ENCODE measurements at regions not wholly inside any gene's neighbourhood (a gene's known extent, or its start where the extent isn't known, plus 50 kb on each side); places are given as distances from the start of the nearest gene placed in this dataset.

GRCh38 chr2:150403457-150403856 lies 84.0 kb downstream of the RND3 start:
- intact Hi-C loops (cut with micrococcal nuclease), result no loop called here
- no peaks in the 10 kb centered on the region for H3K27me3 Mint-ChIP-seq
- H3K9me3 ChIP-seq (ENCODE audit: control insufficient read depth in 2 of 3, low read length in 3 of 3), result no peaks in the 10 kb centered on the region
- ChIA-PET CTCF (no interaction called here), POLR2A (no interaction called here)
- no peaks in the 10 kb centered on the region for H3K4me1 ChIP-seq (ENCODE audit: control insufficient read depth in 2 of 2, insufficient read depth in 2 of 2, low read length in 2 of 2)
- no peak overlapping the region for H3K27ac ChIP-seq (ENCODE audit: low read depth, low read length)
- no peaks in the 10 kb centered on the region for H3K36me3 ChIP-seq (ENCODE audit: control insufficient read depth in 2 of 3, insufficient read depth in 3 of 3, low read length in 3 of 3)
- H3K27me3 ChIP-seq (ENCODE audit: control insufficient read depth in 2 of 2, insufficient read depth in 2 of 2, low read length in 2 of 2), result no peaks in the 10 kb centered on the region
- no peaks in the 10 kb centered on the region for H3K36me3 Mint-ChIP-seq
- no peak overlapping the region for H3K4me3 ChIP-seq (ENCODE audit: low read length)
- ATAC-seq, result no peak
- H3K4me3 Mint-ChIP-seq, result no peak overlapping the region
- DNase-seq, result no peak
- H3K27ac Mint-ChIP-seq, result no peak overlapping the region
- H3K9me3 Mint-ChIP-seq, result peaks cover 0 to 5% (median 3%) of the 10 kb centered on the region in 11 donors
- H3K4me1 Mint-ChIP-seq, result no peaks in the 10 kb centered on the region

- CTCF ChIA-PET, result no interaction called here
- Mint-ChIP-seq H3K4me1 (no peaks in the 10 kb centered on the region), H3K9me3 (peaks cover 0 to 5% (median 2%) of the 10 kb centered on the region in 11 donors), H3K27me3 (no peaks in the 10 kb centered on the region), H3K27ac (no peak overlapping the region), H3K36me3 (no peaks in the 10 kb centered on the region), H3K4me3 (no peak overlapping the region)
- DNase-seq (no peak), ATAC-seq (no peak)
- no peak overlapping the region for H3K4me3 ChIP-seq (ENCODE audit: low read length)
- POLR2A ChIA-PET, result no interaction called here
- no peaks in the 10 kb centered on the region for H3K36me3 ChIP-seq (ENCODE audit: control insufficient read depth in 2 of 3, insufficient read depth in 3 of 3, low read length in 3 of 3)
- H3K27me3 ChIP-seq (ENCODE audit: control insufficient read depth in 2 of 2, insufficient read depth in 2 of 2, low read length in 2 of 2), result no peaks in the 10 kb centered on the region
- intact Hi-C loops (cut with micrococcal nuclease), result no loop called here
- no peak overlapping the region for H3K27ac ChIP-seq (ENCODE audit: low read depth, low read length)
- no peaks in the 10 kb centered on the region for H3K9me3 ChIP-seq (ENCODE audit: control insufficient read depth in 2 of 3, low read length in 3 of 3)
- no peaks in the 10 kb centered on the region for H3K4me1 ChIP-seq (ENCODE audit: control insufficient read depth in 2 of 2, insufficient read depth in 2 of 2, low read length in 2 of 2)
Measured at GRCh38 chr2:150402953-150403352, 84.5 kb downstream of the RND3 start.

GRCh38 chr2:150400849-150401248 lies 86.6 kb downstream of the RND3 start:
- ChIA-PET CTCF (no interaction called here), POLR2A (no interaction called here)
- no peak overlapping the region for H3K27ac ChIP-seq (ENCODE audit: low read depth, low read length)
- no peaks in the 10 kb centered on the region for H3K9me3 ChIP-seq (ENCODE audit: control insufficient read depth in 2 of 3, low read length in 3 of 3)
- H3K4me3 ChIP-seq (ENCODE audit: low read length), result no peak overlapping the region
- intact Hi-C loops (cut with micrococcal nuclease), result no loop called here
- H3K27ac Mint-ChIP-seq, result no peak overlapping the region
- no peaks in the 10 kb centered on the region for H3K36me3 ChIP-seq (ENCODE audit: control insufficient read depth in 2 of 3, insufficient read depth in 3 of 3, low read length in 3 of 3)
- H3K4me3 Mint-ChIP-seq, result no peak overlapping the region
- H3K27me3 ChIP-seq (ENCODE audit: control insufficient read depth in 2 of 2, insufficient read depth in 2 of 2, low read length in 2 of 2), result no peaks in the 10 kb centered on the region
- no peaks in the 10 kb centered on the region for H3K27me3 Mint-ChIP-seq
- H3K4me1 Mint-ChIP-seq, result no peaks in the 10 kb centered on the region
- H3K36me3 Mint-ChIP-seq, result no peaks in the 10 kb centered on the region
- H3K4me1 ChIP-seq (ENCODE audit: control insufficient read depth in 2 of 2, insufficient read depth in 2 of 2, low read length in 2 of 2), result no peaks in the 10 kb centered on the region
- DNase-seq, result no peak
- H3K9me3 Mint-ChIP-seq, result peaks cover 0 to 5% (median 2%) of the 10 kb centered on the region in 11 donors
- ATAC-seq, result no peak

- ChIA-PET CTCF (no interaction called here), POLR2A (no interaction called here)
- H3K27me3 ChIP-seq (ENCODE audit: control insufficient read depth in 2 of 2, insufficient read depth in 2 of 2, low read length in 2 of 2), result no peaks in the 10 kb centered on the region
- no peaks in the 10 kb centered on the region for H3K36me3 ChIP-seq (ENCODE audit: control insufficient read depth in 2 of 3, insufficient read depth in 3 of 3, low read length in 3 of 3)
- H3K9me3 ChIP-seq (ENCODE audit: control insufficient read depth in 2 of 3, low read length in 3 of 3), result peaks cover 0 to 6% (median 0%) of the 10 kb centered on the region in 3 experiments
- no peak overlapping the region for H3K4me3 ChIP-seq (ENCODE audit: low read length)
- no peaks in the 10 kb centered on the region for H3K4me1 Mint-ChIP-seq
- H3K36me3 Mint-ChIP-seq, result no peaks in the 10 kb centered on the region
- H3K27me3 Mint-ChIP-seq, result no peaks in the 10 kb centered on the region
- no peak overlapping the region for H3K27ac Mint-ChIP-seq
- H3K9me3 Mint-ChIP-seq, result peaks cover 0 to 8% (median 0%) of the 10 kb centered on the region in 11 donors
- H3K27ac ChIP-seq (ENCODE audit: low read depth, low read length), result no peak overlapping the region
- ATAC-seq (no peak), DNase-seq (no peak)
- intact Hi-C loops (cut with micrococcal nuclease), result no loop called here
- H3K4me3 Mint-ChIP-seq, result no peak overlapping the region
- H3K4me1 ChIP-seq (ENCODE audit: control insufficient read depth in 2 of 2, insufficient read depth in 2 of 2, low read length in 2 of 2), result no peaks in the 10 kb centered on the region
Measured at GRCh38 chr2:150392614-150393013, 94.9 kb downstream of the RND3 start.

GRCh38 chr2:150391779-150392178 lies 95.7 kb downstream of the RND3 start:
- no peaks in the 10 kb centered on the region for H3K27me3 Mint-ChIP-seq
- H3K27me3 ChIP-seq (ENCODE audit: control insufficient read depth in 2 of 2, insufficient read depth in 2 of 2, low read length in 2 of 2), result no peaks in the 10 kb centered on the region
- H3K9me3 Mint-ChIP-seq, result peaks cover 0 to 12% (median 0%) of the 10 kb centered on the region in 11 donors
- no peaks in the 10 kb centered on the region for H3K36me3 Mint-ChIP-seq
- no peaks in the 10 kb centered on the region for H3K4me1 ChIP-seq (ENCODE audit: control insufficient read depth in 2 of 2, insufficient read depth in 2 of 2, low read length in 2 of 2)
- H3K27ac ChIP-seq (ENCODE audit: low read depth, low read length), result no peak overlapping the region
- H3K36me3 ChIP-seq (ENCODE audit: control insufficient read depth in 2 of 3, insufficient read depth in 3 of 3, low read length in 3 of 3), result no peaks in the 10 kb centered on the region
- H3K9me3 ChIP-seq (ENCODE audit: control insufficient read depth in 2 of 3, low read length in 3 of 3), result peaks cover 0 to 10% (median 0%) of the 10 kb centered on the region in 3 experiments
- intact Hi-C loops (cut with micrococcal nuclease), result no loop called here
- H3K27ac Mint-ChIP-seq, result no peak overlapping the region
- no peak overlapping the region for H3K4me3 Mint-ChIP-seq
- no peaks in the 10 kb centered on the region for H3K4me1 Mint-ChIP-seq
- ATAC-seq, result no peak
- DNase-seq, result no peak
- CTCF ChIA-PET, result no interaction called here
- H3K4me3 ChIP-seq (ENCODE audit: low read length), result no peak overlapping the region
- POLR2A ChIA-PET, result no interaction called here

GRCh38 chr2:150389447-150389846 lies 98.0 kb downstream of the RND3 start:
- intact Hi-C loops (cut with micrococcal nuclease), result no loop called here
- Mint-ChIP-seq H3K9me3 (peaks cover 0 to 35% (median 4%) of the 10 kb centered on the region in 11 donors), H3K36me3 (no peaks in the 10 kb centered on the region), H3K27ac (no peak overlapping the region), H3K4me3 (no peak overlapping the region), H3K4me1 (no peaks in the 10 kb centered on the region), H3K27me3 (no peaks in the 10 kb centered on the region)
- H3K4me3 ChIP-seq (ENCODE audit: low read length), result no peak overlapping the region
- no peak overlapping the region for H3K27ac ChIP-seq (ENCODE audit: low read depth, low read length)
- no peaks in the 10 kb centered on the region for H3K27me3 ChIP-seq (ENCODE audit: control insufficient read depth in 2 of 2, insufficient read depth in 2 of 2, low read length in 2 of 2)
- peaks cover 0 to 10% (median 0%) of the 10 kb centered on the region in 3 experiments for H3K9me3 ChIP-seq (ENCODE audit: control insufficient read depth in 2 of 3, low read length in 3 of 3)
- no peaks in the 10 kb centered on the region for H3K36me3 ChIP-seq (ENCODE audit: control insufficient read depth in 2 of 3, insufficient read depth in 3 of 3, low read length in 3 of 3)
- ATAC-seq (no peak), DNase-seq (no peak)
- no peaks in the 10 kb centered on the region for H3K4me1 ChIP-seq (ENCODE audit: control insufficient read depth in 2 of 2, insufficient read depth in 2 of 2, low read length in 2 of 2)
- CTCF ChIA-PET, result no interaction called here
- POLR2A ChIA-PET, result no interaction called here

- H3K4me1 ChIP-seq (ENCODE audit: control insufficient read depth in 2 of 2, insufficient read depth in 2 of 2, low read length in 2 of 2), result no peaks in the 10 kb centered on the region
- Mint-ChIP-seq H3K9me3 (peaks cover 0 to 42% (median 12%) of the 10 kb centered on the region in 11 donors), H3K27ac (no peak overlapping the region), H3K4me3 (no peak overlapping the region), H3K4me1 (no peaks in the 10 kb centered on the region), H3K27me3 (no peaks in the 10 kb centered on the region), H3K36me3 (no peaks in the 10 kb centered on the region)
- ChIA-PET POLR2A (no interaction called here), CTCF (no interaction called here)
- H3K4me3 ChIP-seq (ENCODE audit: low read length), result no peak overlapping the region
- H3K9me3 ChIP-seq (ENCODE audit: control insufficient read depth in 2 of 3, low read length in 3 of 3), result peaks cover 0 to 10% (median 0%) of the 10 kb centered on the region in 3 experiments
- H3K27ac ChIP-seq (ENCODE audit: low read depth, low read length), result no peak overlapping the region
- no peaks in the 10 kb centered on the region for H3K27me3 ChIP-seq (ENCODE audit: control insufficient read depth in 2 of 2, insufficient read depth in 2 of 2, low read length in 2 of 2)
- no peaks in the 10 kb centered on the region for H3K36me3 ChIP-seq (ENCODE audit: control insufficient read depth in 2 of 3, insufficient read depth in 3 of 3, low read length in 3 of 3)
- DNase-seq, result no peak
- intact Hi-C loops (cut with micrococcal nuclease), result no loop called here
- no peak for ATAC-seq
Measured at GRCh38 chr2:150388289-150388625, 99.2 kb downstream of the RND3 start.

All from naive thymus-derived CD4-positive, alpha-beta T cell (primary cell).